GM13977 (cell line): ENCODE measurements at regions not wholly inside any gene's neighbourhood (a gene's known extent, or its start where the extent isn't known, plus 50 kb on each side); places are given as distances from the start of the nearest gene placed in this dataset.

Source experiments
- DNase-seq: peaks from one replicate; pipeline ENCODE4 v3.0.0; 2012; ENCODE audit warnings: low spot score
- CTCF ChIP-seq: IDR thresholded peaks from 2 replicates; pipeline ENCODE4 v1.5.1; 2012; ENCODE audit warnings: mild to moderate bottlenecking, control low read depth; ENCODE audit not compliant: insufficient read depth; ENCODE audit errors: extremely low read depth, missing control alignments
- in situ Hi-C: fragments of 300-500 bp; cut with MboI; formaldehyde crosslinking; loops from one replicate; pipeline ENCODE4 v1.12.0; 2022; ENCODE audit warnings: low sequenced_read_pairs, low pct_unique_long_range_greater_than_20kb, mixed read lengths, inconsistent platforms; ENCODE audit not compliant: unreplicated experiment

GRCh38 chr10:36221101-36221500 is 579.0 kb upstream of the FZD8 start:
- in situ Hi-C loops = no loop called here
- TF ChIP-seq CTCF = no peak
- DNase-seq = no peak

GRCh38 chr10:36220151-36220550 is 578.1 kb upstream of the FZD8 start:
- no peak for DNase-seq
- in situ Hi-C loops = no loop called here
- TF ChIP-seq CTCF = no peak

- in situ Hi-C loops = no loop called here
- DNase-seq = no peak
Observed at GRCh38 chr10:36211856-36212255, 569.8 kb upstream of the FZD8 start.

GRCh38 chr10:36209480-36209879 is 567.4 kb upstream of the FZD8 start:
- in situ Hi-C loops = no loop called here
- TF ChIP-seq CTCF = no peak
- DNase-seq = no peak

More at GRCh38 chr10:36211856-36212255, 569.8 kb upstream of the FZD8 start:
- TF ChIP-seq CTCF = no peak

GRCh38 chr10:36202881-36203280 is 560.8 kb upstream of the FZD8 start:
- no peak for DNase-seq
- no peak for TF ChIP-seq CTCF
- in situ Hi-C loops = no loop called here

- no peak for TF ChIP-seq CTCF
- in situ Hi-C loops = no loop called here
- DNase-seq = no peak
Observed at GRCh38 chr10:36200577-36200976, 558.5 kb upstream of the FZD8 start.

- no peak for TF ChIP-seq CTCF
- in situ Hi-C loops = no loop called here
- DNase-seq = no peak
Observed at GRCh38 chr10:36198322-36198721, 556.2 kb upstream of the FZD8 start.
